GM12878 (cell line): ENCODE measurements at regions not wholly inside any gene's neighbourhood (a gene's known extent, or its start where the extent isn't known, plus 50 kb on each side); places are given as distances from the start of the nearest gene placed in this dataset.

Experiments used
- CTCF ChIP-seq, 3 experiments: IDR thresholded peaks in 2 of 3; conservative IDR thresholded peaks in 1 of 3; 2 replicates each; pipeline ENCODE4 v1.5.1; 2011; ENCODE audit warnings: low read depth in 3 of 3, low read length in 3 of 3, mild to moderate bottlenecking in 3 of 3, control low read depth in 2 of 3, moderate library complexity in 2 of 3, inconsistent platforms in 1 of 3, mixed read lengths in 1 of 3; ENCODE audit not compliant: control insufficient read depth in 2 of 3, insufficient read depth in 1 of 3; ENCODE audit errors: extremely low read depth in 1 of 3
- EZH2 ChIP-seq: IDR thresholded peaks from 2 replicates; pipeline ENCODE4 v1.6.1; 2012; ENCODE audit warnings: low read depth, mild to moderate bottlenecking, control low read depth, inconsistent platforms, low read length, borderline replicate concordance; ENCODE audit not compliant: control insufficient read depth
- MTA3 ChIP-seq: IDR thresholded peaks from 2 replicates; pipeline ENCODE4 v1.6.1; 2012; ENCODE audit warnings: low read length, inconsistent platforms, borderline replicate concordance
- MXI1 ChIP-seq: fragments of 150-350 bp; IDR thresholded peaks from 2 replicates; pipeline ENCODE4 v1.6.1; 2011; ENCODE audit warnings: low read depth, mild to moderate bottlenecking, inconsistent platforms, low read length, improper control_type of control experiment
- MYC ChIP-seq: IDR thresholded peaks from 2 replicates; pipeline ENCODE4 v1.6.1; 2011; ENCODE audit warnings: mild to moderate bottlenecking, low read length, moderate library complexity, inconsistent platforms; ENCODE audit not compliant: insufficient read depth, insufficient replicate concordance, insufficient read length, severe bottlenecking
- NKRF ChIP-seq: fragments of 450-650 bp; conservative IDR thresholded peaks from 2 replicates; pipeline ENCODE4 v1.6.1; 2017; ENCODE audit warnings: mild to moderate bottlenecking, moderate library complexity
- POLR2A ChIP-seq: IDR thresholded peaks from 2 replicates; pipeline ENCODE4 v1.6.1; 2011; ENCODE audit warnings: low read depth, mild to moderate bottlenecking, low read length
- REST ChIP-seq: IDR thresholded peaks from 2 replicates; pipeline ENCODE4 v1.6.1; 2012; ENCODE audit warnings: mild to moderate bottlenecking, low read depth, low read length
- USF2 ChIP-seq: IDR thresholded peaks from 2 replicates; pipeline ENCODE4 v1.6.1; 2011; ENCODE audit warnings: low read depth, low read length, improper control_type of control experiment, borderline replicate concordance
- ZNF207 ChIP-seq: fragments of 450-650 bp; IDR thresholded peaks from 2 replicates; pipeline ENCODE4 v1.6.1; 2014; ENCODE audit warnings: antibody characterized with exemption, mild to moderate bottlenecking, borderline replicate concordance
- ZNF592 ChIP-seq: fragments of 450-650 bp; IDR thresholded peaks from 2 replicates; pipeline ENCODE4 v1.6.1; 2017; ENCODE audit warnings: mild to moderate bottlenecking, moderate library complexity

GRCh38 chrX:43386875-43387274, 269.2 kb upstream of the MAOA start:
- TF ChIP-seq MTA3 (no peak), CTCF (IDR thresholded peaks at IDR 0.05 in 2 of 3, conservative IDR thresholded peaks at IDR 0.05 in 1 of 3; ENCODE audit: control insufficient read depth in 2 of 3, extremely low read depth in 1 of 3, insufficient read depth in 1 of 3, low read depth in 3 of 3, low read length in 3 of 3) (no peak), MYC (no peak), EZH2 (no peak), POLR2A (no peak), REST (no peak), USF2 (no peak), MXI1 (no peak), ZNF592 (no peak), ZNF207 (no peak), NKRF (no peak)
